SH-SY5Y (cell line): ENCODE measurements at regions not wholly inside any gene's neighbourhood (a gene's known extent, or its start where the extent isn't known, plus 50 kb on each side); places are given as distances from the start of the nearest gene placed in this dataset.

ENCODE experiments used
- GATA2 ChIP-seq: IDR thresholded peaks from 2 replicates; pipeline ENCODE4 v1.6.1; 2011; ENCODE audit warnings: mild to moderate bottlenecking, low read depth, low read length
- GATA3 ChIP-seq: IDR thresholded peaks from 2 replicates; pipeline ENCODE4 v1.6.1; 2011; ENCODE audit warnings: low read depth, mild to moderate bottlenecking, low read length, moderate library complexity

- no peak for TF ChIP-seq GATA2
- no peak for TF ChIP-seq GATA3
These were observed 89.6 kb downstream of the NAV1 start for GRCh38 chr1:201628490-201628889.
